HUES64 (cell line): ENCODE measurements at regions not wholly inside any gene's neighbourhood (a gene's known extent, or its start where the extent isn't known, plus 50 kb on each side); places are given as distances from the start of the nearest gene placed in this dataset.
"Not testable (repeated sequence)": the region's sequence is repeated elsewhere in the genome, so short reads cannot be mapped to it uniquely, and the experiment has no call there.

Source experiments
- H3K27ac ChIP-seq: 2 replicates; pipeline ENCODE4 v1.7.0; 2013; ENCODE audit warnings: low read depth, low read length, inconsistent platforms
- H3K27me3 ChIP-seq: 2 replicates; pipeline ENCODE4 v1.6.1; 2013; ENCODE audit warnings: mild to moderate bottlenecking, low read length; ENCODE audit not compliant: insufficient read depth
- H3K36me3 ChIP-seq: 2 replicates; pipeline ENCODE4 v1.6.1; 2013; ENCODE audit warnings: mild to moderate bottlenecking, low read length; ENCODE audit not compliant: insufficient read depth
- H3K4me1 ChIP-seq: 2 replicates; pipeline ENCODE4 v1.6.1; 2013; ENCODE audit warnings: mild to moderate bottlenecking, low read length, moderate library complexity; ENCODE audit not compliant: insufficient read depth
- H3K4me3 ChIP-seq: 2 replicates; pipeline ENCODE4 v1.5.1; 2013; ENCODE audit warnings: mild to moderate bottlenecking, low read length, moderate library complexity
- H3K9ac ChIP-seq: 2 replicates; pipeline ENCODE4 v1.6.1; 2013; ENCODE audit warnings: mild to moderate bottlenecking, low read depth, low read length
- H3K9me3 ChIP-seq: 2 replicates; pipeline ENCODE4 v1.6.1; 2013; ENCODE audit warnings: low read depth, low read length; ENCODE audit not compliant: insufficient read depth
- WGBS: fragments of 150-250, 120-280 bp; methylation state at CpG from one replicate; pipeline ENCODE4 v1.1.7; 2013; ENCODE audit warnings: missing lambda C conversion rate; 5-methylcytosine and 5-hydroxymethylcytosine counted together

DNA sequence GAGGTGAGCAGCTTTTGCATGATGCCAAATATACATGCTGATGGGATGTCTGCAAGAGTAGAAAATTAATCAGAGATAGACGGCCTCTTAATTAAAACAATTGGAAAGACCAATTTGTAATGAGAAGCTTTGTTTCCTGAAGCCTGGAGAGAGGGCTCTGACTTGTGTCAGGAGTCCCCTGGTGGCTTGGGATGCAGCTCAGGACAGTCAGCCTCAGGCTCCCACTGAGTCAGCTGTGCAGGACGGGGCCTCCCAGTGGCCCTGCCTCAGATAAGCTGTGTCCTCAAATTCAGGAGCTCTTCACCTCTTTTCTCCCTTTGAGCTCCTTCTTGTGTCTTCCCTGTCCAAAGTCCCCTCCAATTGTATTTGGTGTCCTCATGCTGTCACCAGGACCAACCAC lies 438.9 kb upstream of the PODXL start:
- no peak overlapping the region for H3K9ac ChIP-seq
- no peaks in the 10 kb centered on the region for H3K36me3 ChIP-seq
- H3K27ac ChIP-seq, result no peak overlapping the region
- H3K9me3 ChIP-seq, result no peaks in the 10 kb centered on the region
- no peaks in the 10 kb centered on the region for H3K4me1 ChIP-seq
- H3K27me3 ChIP-seq, result no peaks in the 10 kb centered on the region
- WGBS, result 84% methylated on average over 2 of the region's 2 CpGs
- no peak overlapping the region for H3K4me3 ChIP-seq

DNA sequence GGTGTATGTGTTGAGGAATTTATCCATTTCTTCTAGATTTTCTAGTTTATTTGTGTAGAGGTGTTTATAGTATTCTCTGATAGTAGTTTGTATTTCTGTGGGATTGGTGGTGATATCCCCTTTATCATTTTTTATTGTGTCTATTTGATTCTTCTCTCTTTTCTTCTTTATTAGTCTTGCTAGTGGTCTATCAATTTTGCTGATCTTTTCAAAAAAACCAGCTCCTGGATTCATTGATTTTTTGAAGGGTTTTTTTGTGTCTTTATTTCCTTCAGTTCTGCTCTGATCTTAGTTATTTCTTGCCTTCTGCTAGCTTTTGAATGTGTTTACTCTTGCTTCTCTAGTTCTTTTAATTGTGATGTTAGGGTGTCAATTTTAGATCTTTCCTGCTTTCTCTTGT lies 424.6 kb upstream of the PODXL start:
- not testable (repeated sequence) for H3K9me3 ChIP-seq

DNA sequence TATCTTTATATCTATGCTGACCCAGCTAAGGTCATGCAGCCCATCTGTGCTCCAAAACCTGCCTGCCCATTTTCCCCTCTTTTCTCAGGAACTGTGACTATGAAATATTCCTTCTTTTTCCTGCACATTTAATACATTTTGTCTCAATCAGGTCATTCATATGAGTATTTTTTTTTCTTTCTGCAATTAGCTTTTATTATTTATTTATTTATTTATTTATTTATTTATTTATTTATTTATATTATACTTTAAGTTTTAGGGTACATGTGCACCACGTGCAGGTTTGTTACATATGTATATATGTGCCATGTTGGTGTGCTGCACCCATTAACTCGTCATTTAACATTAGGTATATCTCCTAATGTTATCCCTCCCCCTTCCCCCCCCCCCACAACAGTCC lies 421.7 kb upstream of the PODXL start:
- not testable (repeated sequence) for H3K36me3 ChIP-seq, H3K9me3 ChIP-seq, H3K27ac ChIP-seq, H3K27me3 ChIP-seq, H3K4me1 ChIP-seq, H3K9ac ChIP-seq, H3K4me3 ChIP-seq
- WGBS, result 100% methylated on average over 1 of the region's 2 CpGs

More for the DNA sequence above, 424.6 kb upstream of the PODXL start:
- H3K4me3 ChIP-seq, H3K27me3 ChIP-seq, H3K36me3 ChIP-seq, H3K9ac ChIP-seq, H3K4me1 ChIP-seq, H3K27ac ChIP-seq: not testable (repeated sequence)

DNA sequence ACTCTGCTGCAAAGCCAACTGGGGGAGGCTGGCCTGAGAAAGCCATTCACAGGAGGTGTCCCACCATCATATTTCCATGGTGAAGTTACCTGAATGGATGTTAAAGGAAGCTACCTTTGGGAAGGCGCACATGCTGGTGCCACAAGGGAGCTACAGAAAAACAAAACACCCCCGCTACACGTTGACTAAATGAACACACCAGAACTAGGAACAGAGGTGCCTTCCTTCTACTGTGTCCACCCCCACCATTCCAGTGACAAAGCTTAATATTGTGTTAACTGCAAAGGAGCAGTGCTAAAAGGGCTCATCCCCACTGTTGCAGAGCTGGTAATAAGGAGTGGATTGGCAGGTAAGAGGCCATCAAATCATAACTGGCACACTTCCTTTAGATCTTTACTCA lies 420.0 kb upstream of the PODXL start:
- Histone ChIP-seq H3K9me3 (no peaks in the 10 kb centered on the region), H3K36me3 (no peaks in the 10 kb centered on the region), H3K27ac (no peak overlapping the region), H3K4me1 (peaks cover 9% of the 10 kb centered on the region; the same call in 1 of the 2 replicates), H3K27me3 (no peaks in the 10 kb centered on the region), H3K4me3 (no peak overlapping the region), H3K9ac (no peak overlapping the region)
- 91% methylated on average over 3 of the region's 3 CpGs for WGBS

DNA sequence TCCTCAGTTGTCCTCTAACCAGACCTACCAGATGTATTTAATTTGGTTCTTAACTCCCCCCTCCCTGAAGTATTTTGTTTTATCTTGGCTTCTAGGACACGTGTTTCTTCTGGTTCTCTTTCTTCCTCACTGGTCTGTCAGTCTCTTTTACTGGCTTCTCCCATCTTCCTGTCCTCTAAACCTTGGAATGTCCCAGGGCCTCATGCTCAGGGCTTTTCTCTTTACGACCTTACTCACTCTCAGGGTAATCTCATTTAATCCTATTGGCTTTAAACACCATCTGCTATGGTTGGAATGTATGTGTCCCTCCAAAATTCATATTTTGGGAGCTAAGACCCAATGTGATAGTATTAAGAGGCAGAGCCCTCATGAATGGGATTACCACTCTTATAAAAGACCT lies 418.2 kb upstream of the PODXL start:
- Histone ChIP-seq H3K9me3 (no peaks in the 10 kb centered on the region), H3K4me3 (no peak overlapping the region), H3K36me3 (no peaks in the 10 kb centered on the region), H3K4me1 (peaks cover 9% of the 10 kb centered on the region; the same call in 1 of the 2 replicates), H3K27ac (no peak overlapping the region), H3K27me3 (no peaks in the 10 kb centered on the region), H3K9ac (no peak overlapping the region)
- WGBS, result 60% methylated on average over 2 of the region's 2 CpGs

DNA sequence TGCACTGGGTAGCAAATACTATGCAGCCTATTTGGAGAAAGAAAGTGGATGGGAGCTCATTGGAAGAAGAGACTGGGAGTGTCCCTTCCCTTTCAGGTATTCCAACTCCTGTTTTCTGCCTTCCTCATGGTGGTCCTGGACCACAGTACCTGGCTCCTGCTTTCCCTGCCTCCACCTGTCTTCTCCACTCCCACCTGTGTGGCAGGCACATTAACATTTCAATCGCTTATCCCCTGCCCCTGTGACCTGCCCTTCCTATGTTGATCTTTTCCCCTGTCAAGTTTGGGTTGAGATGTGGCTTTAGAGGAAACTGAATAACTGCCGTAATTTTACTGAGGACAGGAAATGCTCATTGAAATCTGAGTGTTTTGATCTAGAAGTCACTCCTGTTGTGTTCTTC lies 415.8 kb upstream of the PODXL start:
- 85% methylated on average over 2 of the region's 2 CpGs for WGBS
- Histone ChIP-seq H3K36me3 (no peaks in the 10 kb centered on the region), H3K4me3 (no peak overlapping the region), H3K27ac (no peak overlapping the region), H3K27me3 (no peaks in the 10 kb centered on the region), H3K9me3 (no peaks in the 10 kb centered on the region), H3K9ac (no peak overlapping the region), H3K4me1 (peaks cover 9% of the 10 kb centered on the region; the same call in 1 of the 2 replicates)

DNA sequence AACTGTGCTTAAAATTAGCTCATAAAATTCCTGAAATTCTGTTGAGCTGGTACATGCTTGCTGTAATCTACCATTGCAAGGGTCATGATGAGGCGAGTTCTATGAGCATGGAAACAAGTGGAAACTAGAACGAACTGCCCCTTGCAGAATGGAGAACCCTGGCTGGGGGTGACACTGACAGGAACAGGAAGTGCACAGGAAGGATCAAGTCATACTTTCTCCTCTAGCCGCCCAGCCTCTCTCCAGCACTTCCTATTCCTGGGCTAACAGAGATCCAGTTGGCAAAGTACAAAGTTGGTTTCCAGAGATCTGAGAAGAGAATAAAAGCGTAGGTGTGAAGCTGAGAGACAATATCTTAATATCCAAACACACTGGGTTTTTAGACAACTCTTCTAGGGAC lies 414.2 kb upstream of the PODXL start:
- WGBS, result 97% methylated on average over 4 of the region's 4 CpGs
- H3K36me3 ChIP-seq, result no peaks in the 10 kb centered on the region
- no peak overlapping the region for H3K27ac ChIP-seq
- no peak overlapping the region for H3K4me3 ChIP-seq
- no peak overlapping the region for H3K9ac ChIP-seq
- peaks cover 9% of the 10 kb centered on the region; the same call in 1 of the 2 replicates for H3K4me1 ChIP-seq
- H3K9me3 ChIP-seq, result no peaks in the 10 kb centered on the region
- H3K27me3 ChIP-seq, result no peaks in the 10 kb centered on the region

DNA sequence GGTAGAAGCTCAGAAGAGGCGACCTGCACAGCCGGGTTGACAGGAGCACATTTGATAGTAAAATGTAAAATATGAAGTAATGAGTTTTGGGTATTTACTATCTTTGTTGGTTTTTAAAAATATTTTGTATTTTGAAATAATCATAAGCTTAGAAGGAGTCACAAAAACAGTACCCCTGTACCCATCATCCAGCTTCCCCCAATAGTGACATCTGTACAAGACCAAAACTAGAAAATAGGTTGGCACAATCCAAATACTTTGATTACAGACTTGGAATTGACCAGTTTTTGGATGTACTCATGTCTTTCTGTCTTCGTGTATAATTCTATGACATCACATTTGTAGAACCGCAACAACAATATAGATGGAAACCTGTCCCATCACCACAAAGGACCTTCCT lies 413.1 kb upstream of the PODXL start:
- Histone ChIP-seq H3K4me1 (peaks cover 9% of the 10 kb centered on the region; the same call in 1 of the 2 replicates), H3K27ac (no peak overlapping the region), H3K9me3 (no peaks in the 10 kb centered on the region), H3K27me3 (no peaks in the 10 kb centered on the region), H3K9ac (no peak overlapping the region), H3K36me3 (no peaks in the 10 kb centered on the region), H3K4me3 (no peak overlapping the region)
- WGBS, result 98% methylated on average over 4 of the region's 4 CpGs

DNA sequence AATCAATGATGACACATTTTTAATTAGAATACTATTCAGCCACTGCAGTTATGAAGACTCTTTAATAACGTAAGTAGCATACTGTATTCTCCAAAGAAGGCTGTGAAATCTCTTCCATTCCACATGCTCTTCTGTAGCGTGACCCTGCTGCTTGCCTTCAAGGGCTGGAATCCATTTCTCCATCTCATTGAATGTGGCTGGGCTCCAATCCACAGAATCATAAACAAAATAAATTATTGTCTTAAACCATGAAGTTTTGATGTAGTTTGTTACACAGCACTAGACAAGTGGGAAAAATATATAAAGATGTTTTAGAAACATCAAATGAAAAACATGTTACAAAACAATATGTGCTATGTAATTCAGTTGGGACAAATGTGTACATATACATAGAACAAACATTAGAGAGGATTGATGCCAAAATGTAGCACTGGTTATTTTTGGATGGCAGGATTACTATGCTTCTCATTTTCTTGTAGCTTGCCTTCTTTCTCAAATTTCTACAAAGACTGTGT lies 410.8 kb upstream of the PODXL start:
- Histone ChIP-seq H3K27me3 (no peaks in the 10 kb centered on the region), H3K4me3 (no peak overlapping the region), H3K9ac (no peak overlapping the region), H3K4me1 (peaks cover 2% of the 10 kb centered on the region; the same call in 1 of the 2 replicates), H3K36me3 (no peaks in the 10 kb centered on the region), H3K27ac (no peak overlapping the region), H3K9me3 (no peaks in the 10 kb centered on the region)
- 94% methylated on average over 2 of the region's 2 CpGs for WGBS

DNA sequence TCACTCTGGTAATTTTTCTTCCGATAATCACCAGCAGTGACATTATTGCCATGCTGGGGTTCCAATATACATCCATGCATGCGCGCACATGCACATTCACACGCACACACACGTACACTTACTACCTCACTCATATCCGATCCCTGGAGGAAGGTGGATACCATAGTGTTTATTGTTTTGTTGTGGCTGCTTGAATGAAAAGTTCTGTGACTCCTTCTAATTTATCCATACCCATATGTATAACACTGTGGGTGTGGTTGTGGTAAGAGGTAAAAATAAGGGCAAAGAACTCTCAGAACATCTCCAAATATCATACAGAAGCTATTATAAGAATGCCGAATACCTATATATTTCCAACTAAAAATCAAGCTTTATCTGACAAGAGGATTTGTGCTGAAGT lies 407.8 kb upstream of the PODXL start:
- WGBS, result 94% methylated on average over 5 of the region's 7 CpGs
- Histone ChIP-seq H3K36me3 (no peaks in the 10 kb centered on the region), H3K9ac (no peak overlapping the region)

DNA sequence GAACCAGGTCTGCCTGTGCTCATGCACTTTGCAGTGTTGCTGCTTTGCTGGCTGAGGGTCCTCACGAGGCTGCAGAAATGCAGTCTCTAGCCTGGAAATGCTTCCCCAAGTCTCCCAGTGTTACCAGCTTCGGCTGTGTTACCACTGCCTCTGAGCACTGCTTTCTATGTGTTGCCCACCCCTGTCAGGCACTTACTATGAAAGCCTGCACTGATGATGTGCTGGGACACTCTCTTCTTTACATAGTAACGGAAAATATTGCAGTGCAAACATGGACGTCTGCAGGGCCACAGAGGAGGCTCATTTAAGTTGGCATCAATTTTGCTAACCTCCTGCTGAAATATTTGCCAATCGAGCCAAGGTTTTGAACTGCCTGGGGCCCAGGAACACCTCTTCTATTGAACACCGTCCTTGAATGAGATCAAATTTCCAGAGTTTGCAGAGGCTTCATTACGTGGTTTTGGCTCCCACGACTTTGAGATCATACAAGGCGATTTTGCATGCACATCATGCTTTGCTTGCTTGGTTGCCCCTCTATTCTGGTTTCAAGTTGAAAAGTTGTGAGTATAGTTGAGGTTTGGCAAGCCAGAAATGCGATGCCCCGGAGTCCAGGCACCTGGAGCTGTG lies 404.7 kb upstream of the PODXL start:
- WGBS, result 88% methylated on average over 11 of the region's 11 CpGs

More for the DNA sequence above, 407.8 kb upstream of the PODXL start:
- H3K4me1 ChIP-seq, result no peaks in the 10 kb centered on the region
- H3K27me3 ChIP-seq, result no peaks in the 10 kb centered on the region
- no peaks in the 10 kb centered on the region for H3K9me3 ChIP-seq
- no peak overlapping the region for H3K27ac ChIP-seq
- H3K4me3 ChIP-seq, result no peak overlapping the region

More for the DNA sequence above, 404.7 kb upstream of the PODXL start:
- H3K9ac ChIP-seq, result no peak overlapping the region
- no peaks in the 10 kb centered on the region for H3K27me3 ChIP-seq
- H3K4me3 ChIP-seq, result no peak overlapping the region
- H3K9me3 ChIP-seq, result no peaks in the 10 kb centered on the region
- no peaks in the 10 kb centered on the region for H3K36me3 ChIP-seq
- no peaks in the 10 kb centered on the region for H3K4me1 ChIP-seq
- H3K27ac ChIP-seq, result no peak overlapping the region
